ENCODE measurements at regions not wholly inside any gene's neighbourhood (a gene's known extent, or its start where the extent isn't known, plus 50 kb on each side); places are given as distances from the start of the nearest gene placed in this dataset.

DNA sequence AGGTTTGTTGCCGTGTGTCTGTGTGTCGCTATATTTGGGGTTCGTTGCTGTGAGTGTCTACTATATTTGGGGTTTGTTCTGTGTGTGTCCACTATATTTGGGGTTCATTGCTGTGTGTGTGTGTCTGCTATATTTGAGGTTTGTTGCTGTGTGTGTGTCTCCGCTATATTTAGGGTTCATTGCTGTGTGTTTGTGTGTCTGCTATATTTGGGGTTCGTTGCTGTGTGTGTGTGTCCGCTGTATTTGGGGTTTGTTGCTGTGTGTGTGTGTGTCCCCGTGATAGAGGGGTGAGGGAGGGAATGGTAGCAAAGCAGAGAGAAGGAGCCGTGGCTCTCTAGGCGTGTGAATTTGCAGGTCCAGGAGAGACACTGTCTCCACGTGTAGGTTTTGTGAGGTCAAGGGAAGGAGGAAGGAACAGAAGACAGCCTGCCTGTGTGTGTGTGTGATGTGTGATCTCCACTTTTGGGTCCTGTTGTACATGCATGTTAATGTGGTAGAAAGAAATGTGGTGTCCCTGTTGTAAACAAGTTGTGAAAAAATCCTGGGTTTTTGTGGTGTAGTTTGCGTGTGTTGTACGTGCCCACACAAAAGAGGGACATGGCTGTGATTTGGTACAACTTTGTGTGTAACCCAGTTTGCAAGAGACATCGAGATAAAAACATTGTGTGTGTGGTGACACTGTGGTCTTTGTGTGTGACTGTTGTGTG is 56.3 kb upstream of the ECE1 start:
- no peak for DNase-seq

DNA sequence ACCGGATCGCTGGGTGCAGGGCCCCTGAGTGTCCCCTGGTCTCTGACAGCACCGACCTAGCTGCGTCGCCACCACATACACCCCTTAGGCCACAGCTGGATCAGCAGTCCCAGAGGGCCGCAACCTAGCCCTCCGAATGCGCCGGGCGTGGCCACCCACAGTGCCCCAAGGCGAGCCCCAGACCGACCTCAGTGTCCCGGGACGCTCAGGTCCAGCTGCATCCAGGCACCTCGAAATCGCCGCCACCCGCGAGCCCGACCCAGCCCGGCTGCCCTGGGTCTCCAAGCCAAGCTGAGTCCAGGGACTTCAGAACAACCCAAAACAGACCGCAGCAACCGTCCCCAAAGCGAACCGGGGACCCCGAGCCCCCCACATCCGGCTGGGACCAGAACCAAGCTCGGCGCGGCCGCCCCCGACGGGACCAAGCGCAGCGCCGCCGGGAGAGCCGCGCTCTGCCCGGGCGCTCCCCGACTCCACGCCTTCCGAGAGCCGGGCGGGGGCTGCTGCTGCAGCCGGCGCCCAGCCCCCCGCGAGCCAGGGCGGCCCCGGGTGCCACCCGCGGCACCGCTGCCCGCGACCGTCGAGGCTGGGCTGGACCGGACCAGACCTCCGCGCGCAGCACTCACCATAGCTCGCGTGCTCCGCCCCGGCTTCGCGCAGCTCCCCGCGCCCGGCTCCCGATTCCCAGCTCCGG is 54.6 kb upstream of the ECE1 start:
- DNase-seq, result no peak

DNA sequence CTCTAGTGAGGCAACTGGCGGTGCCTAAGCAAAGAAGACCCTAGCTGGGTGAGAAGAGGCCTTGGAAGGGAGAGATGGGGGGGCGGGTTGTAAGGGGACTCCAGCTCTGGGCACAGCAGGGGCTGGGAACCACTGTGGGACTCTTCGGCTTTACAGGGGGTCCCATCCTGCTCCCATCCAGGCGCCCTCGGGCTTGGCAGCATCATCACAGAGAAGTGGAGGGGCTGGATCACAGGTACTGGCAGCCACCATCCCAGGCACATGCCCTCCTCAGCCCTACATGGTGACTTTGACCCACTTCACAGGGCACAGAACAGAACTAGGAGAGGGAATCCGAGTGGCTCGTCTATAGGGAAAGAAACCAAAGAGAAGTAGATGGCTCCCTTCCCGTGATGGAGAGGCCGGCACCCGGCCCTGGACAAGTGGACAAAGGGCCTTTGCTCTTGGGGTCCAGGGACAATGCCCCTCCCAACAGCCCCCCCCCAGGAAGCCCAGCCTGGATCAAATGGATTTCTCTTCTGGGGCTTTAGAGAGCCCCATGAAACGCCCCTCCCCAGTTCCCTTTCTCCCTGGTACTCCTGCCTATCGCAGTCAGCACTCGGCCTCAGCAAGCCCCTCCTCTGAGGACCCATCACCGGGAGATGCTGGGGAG is 54.0 kb upstream of the ECE1 start:
- no peak for DNase-seq

DNA sequence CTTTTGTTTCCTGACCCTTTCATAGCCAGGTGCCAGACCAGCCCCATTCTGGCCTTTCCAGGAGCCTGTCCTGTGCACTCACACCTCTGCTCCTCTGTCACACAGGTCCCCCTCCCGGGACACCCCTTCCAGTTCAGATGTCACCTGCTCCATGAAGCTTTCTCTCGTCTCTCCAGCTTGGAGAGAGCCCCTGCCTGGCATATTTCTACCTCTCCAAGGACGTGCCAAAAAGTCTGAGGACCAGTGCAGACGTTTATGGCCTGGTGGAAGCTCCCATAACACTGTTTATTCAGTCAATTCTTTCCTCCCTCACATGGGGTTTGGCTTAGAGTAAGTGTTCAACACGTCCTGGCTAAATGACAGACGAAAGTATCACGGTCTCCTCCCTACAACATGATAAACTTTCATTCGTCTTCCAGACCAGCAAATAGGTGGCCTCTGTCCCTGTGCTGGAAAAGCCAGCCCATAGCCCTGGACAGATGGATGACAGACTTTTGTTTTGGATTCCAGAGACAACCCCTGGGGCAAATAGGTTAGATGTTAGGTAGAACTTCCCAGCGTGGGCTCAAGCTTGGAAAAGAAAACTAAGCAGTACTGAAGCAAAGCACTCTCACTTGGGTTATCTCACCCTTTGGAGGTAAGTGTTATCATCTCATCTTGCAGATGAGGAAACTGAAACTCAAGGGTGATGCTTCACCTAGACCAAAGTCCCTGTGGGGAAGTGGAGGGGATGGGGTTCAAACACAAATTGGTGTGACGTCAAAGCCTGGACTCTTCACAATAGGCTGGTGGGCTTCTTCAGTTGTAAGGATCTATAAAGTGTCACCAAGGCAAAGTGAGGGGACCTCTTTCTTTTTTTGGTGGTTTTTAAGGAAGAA is 52.9 kb upstream of the ECE1 start:
- no peak for DNase-seq

DNA sequence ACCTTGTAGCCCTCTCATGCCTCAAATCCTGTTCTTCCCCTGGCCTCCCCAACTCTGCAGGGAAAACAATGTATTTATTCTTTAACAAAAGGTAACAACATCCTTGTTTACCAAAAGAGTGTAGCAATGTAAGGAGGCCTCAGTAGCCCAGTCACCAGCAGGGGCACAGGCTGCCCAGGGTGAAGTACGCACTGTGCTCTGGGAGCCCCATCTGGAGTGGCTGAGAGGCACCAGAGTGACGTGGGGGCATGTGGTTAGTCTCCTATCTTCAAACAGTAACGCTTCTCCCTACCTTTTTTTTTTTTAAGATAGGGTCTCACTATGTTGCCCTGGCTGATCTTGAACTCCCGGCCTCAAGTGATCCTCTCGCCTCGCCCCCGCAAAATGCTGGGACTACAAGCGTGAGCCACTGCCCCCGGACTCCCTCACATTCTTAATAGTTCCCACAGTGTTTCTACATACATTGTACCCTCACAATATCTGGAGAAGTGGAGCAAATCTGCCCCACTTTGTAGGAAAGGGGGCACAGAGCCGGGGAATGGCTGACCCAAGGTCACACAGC is 51.3 kb upstream of the ECE1 start:
- DNase-seq, result no peak

DNA sequence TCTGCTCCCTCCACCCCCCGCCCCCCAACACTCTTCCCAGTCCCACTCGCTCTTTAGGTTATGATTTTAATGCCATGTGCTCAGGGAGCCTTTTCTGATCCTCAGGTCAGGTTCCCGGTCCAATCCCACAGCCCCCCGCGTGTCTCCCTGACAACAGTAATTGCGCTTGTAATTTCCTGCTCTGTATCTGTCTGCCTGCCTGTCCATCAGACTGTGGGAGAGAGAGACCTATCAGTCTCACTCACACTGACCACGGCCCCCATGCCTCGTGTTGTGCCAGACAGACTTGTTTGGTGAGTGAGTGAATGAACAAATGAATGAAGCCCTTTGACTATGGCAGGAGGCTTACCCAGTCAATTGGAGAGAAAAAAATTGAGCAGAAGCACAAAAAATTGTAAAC is 50.8 kb upstream of the ECE1 start:
- DNase-seq, result no peak

DNA sequence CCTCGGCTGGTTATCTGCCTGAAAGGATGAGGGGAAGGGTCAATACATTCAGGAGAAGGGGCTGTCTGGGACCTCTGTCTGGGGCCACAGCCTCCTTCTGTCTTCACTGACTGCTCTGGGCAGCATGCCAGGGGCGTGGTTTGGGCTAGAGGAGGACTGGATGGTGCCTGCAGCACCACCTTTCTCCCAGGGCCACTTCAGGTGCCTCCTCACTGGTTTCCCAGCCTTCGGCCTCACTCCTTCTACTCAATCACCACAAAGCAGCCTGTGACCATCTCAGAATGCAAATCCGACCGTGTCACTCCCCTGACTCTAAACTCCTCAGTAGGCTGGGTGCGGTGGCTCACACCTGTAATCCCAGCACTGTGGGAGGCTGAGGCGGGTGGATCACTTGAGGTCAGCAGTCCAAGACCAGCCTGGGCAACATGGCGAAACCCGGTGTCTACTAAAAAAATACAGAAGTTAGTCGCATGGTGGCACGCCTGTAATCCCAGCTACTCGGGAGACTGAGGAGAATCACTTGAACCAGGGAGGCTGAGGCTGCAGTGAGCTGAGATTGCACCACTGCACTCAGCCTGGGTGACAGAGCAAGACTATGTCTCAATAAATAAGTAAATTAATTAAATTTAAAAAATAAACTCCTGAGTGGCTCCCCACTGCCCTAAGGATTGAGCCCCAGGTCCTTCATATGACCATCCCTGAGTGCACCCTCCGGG is 50.1 kb upstream of the ECE1 start:
- no peak for DNase-seq

All from MV-4-11 (cell line).